ENCODE measurements at regions not wholly inside any gene's neighbourhood (a gene's known extent, or its start where the extent isn't known, plus 50 kb on each side); places are given as distances from the start of the nearest gene placed in this dataset.

DNA sequence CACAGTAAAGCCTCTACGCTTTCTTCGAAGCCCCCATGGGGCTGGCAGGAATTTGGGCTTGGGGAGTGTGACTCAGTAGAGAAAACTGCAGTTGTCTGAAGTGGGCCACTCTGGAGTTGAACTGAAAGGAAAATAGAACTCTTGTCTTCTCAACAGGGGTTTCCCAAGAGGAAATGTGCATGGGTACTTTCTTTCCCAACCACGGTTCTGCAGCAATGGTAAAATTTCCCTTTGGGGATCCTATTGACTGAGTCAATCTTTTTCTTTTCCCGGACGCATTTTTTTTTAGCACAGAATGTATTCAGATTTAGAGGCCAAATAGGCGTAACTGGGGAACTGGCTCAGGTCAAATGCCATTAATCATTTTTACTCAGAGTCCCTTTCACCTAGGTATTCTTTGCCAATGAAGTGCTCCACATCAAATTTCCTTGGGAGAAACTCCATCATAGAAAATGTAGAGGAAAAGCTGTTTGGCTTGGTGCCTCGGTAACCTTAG lies 269.3 kb downstream of the STIM2 start:
- TF ChIP-seq, protein P1, sequence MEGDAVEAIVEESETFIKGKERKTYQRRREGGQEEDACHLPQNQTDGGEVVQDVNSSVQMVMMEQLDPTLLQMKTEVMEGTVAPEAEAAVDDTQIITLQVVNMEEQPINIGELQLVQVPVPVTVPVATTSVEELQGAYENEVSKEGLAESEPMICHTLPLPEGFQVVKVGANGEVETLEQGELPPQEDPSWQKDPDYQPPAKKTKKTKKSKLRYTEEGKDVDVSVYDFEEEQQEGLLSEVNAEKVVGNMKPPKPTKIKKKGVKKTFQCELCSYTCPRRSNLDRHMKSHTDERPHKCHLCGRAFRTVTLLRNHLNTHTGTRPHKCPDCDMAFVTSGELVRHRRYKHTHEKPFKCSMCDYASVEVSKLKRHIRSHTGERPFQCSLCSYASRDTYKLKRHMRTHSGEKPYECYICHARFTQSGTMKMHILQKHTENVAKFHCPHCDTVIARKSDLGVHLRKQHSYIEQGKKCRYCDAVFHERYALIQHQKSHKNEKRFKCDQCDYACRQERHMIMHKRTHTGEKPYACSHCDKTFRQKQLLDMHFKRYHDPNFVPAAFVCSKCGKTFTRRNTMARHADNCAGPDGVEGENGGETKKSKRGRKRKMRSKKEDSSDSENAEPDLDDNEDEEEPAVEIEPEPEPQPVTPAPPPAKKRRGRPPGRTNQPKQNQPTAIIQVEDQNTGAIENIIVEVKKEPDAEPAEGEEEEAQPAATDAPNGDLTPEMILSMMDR (IDR thresholded peaks at IDR 0.05; ENCODE audit: low read depth, low read length, poor library complexity, severe bottlenecking): no peak
- TF ChIP-seq EZH2phosphoT487 (IDR thresholded peaks at IDR 0.05; ENCODE audit: borderline replicate concordance, low read length): no peak

Data from DOHH2 (cell line).